GM19463 (cell line): ENCODE measurements at regions not wholly inside any gene's neighbourhood (a gene's known extent, or its start where the extent isn't known, plus 50 kb on each side); places are given as distances from the start of the nearest gene placed in this dataset.

ENCODE experiments used
- ATAC-seq: cut with Tn5 transposase; IDR thresholded peaks from one replicate; pipeline ENCODE4 v1.9.1; 2021; ENCODE audit warnings: mild to moderate bottlenecking, moderate library complexity; ENCODE audit not compliant: unreplicated experiment

DNA sequence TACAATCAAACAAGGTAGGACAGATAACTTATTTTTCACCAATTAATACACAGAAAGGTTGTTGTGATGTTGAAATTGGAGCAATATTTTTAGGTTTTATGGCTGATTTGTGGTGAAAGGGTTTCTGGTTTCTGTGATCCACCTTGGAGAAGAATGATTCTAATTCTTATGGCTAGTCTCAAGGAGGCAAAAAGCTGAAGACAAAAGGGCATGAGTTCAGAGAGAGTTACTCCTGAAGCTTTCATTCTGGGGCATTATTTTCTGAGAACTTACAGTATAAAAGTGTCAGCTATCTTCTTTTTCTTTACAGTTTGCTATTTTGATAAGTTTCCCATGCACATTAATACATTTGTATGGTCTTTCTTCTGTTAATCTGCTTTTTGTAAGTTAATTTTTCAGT lies 372.4 kb upstream of the CCDC179 start:
- no peak for ATAC-seq

DNA sequence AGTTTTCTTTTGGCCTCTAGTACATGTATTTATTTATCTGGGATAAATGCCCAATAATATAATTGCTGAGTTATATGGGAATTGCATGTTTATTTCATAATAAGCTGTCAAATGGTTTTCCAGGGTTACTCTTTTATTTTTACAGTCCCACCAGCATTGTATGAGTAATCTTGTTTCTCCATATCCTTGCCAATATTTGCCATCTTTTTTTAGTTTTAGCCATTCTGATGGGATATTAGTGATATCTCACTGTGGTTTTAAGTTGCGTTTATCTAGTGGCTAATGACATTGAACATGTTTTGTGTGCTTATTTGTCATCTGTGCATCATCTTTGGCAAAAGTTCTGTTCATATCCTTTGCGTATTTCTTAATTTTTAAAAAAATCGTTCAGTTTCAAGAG lies 372.8 kb upstream of the CCDC179 start:
- no peak for ATAC-seq

DNA sequence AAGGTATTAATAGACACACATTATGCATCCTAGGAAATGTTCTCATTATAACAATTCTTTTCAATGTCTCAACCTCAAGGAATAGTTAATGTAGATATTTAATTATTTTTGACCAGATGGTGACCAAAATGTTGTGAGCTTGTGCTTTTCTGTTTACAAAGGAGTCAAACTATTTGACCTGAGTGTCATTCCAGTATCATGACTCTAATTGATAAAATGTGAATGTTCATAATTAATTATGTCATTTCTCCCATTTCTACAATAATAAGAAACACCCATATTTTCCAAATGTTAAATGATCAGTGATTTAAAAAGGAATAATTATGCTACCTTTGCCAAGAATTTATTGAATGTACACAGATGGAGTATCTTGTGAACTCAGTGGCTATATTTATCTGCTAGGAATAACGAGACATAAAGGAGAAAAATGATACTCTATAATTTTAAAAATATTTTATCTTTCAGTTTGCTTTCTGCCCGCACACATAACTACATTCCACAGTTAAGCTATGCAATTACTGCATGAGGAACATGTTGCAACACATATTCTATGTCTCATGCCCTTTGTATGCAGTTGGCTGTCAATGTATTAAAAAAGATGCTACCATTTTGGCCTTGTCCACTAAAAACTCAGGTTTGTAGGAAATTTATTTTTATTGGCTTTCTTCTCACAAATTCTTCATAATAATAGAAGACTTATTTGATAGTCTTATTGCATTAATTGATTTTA lies 376.7 kb upstream of the CCDC179 start:
- ATAC-seq = no peak

DNA sequence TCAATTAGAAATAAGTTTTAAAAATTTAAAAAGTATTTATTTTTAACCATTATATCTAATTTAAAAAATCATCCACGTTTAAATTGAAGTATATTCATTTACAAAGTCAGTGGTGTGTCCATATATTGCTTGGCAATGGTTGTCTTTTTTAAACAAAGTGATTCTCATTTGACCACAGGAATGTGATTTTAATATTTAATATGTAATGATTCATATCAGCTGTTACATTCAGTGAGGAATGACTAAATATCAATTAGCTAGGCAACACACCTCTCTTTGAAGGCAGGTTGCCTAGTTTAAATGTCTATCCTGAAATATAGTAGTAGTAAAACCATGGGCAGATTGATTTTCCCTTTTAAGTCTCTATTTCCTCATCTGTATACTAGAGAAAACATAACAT lies 392.2 kb upstream of the CCDC179 start:
- ATAC-seq = no peak

DNA sequence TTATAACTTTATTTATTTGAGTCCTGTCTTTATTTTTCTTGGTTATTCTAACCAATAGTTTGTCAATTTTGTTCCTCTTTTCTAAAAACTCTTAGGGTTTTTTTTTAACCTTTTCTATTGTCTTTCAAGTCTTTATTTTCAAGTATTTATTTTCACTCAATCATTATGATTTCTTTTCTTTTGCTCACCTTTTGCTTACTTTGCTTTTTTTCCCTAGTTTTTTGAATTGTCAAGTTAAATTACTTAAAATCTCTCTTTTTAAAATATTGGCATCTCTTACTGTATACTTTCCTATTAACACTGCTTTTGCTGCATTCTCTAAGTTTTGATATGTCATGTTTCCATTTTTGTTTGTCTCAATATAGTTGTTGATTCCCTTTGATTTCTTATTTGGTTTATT lies 396.8 kb upstream of the CCDC179 start:
- ATAC-seq = no peak

DNA sequence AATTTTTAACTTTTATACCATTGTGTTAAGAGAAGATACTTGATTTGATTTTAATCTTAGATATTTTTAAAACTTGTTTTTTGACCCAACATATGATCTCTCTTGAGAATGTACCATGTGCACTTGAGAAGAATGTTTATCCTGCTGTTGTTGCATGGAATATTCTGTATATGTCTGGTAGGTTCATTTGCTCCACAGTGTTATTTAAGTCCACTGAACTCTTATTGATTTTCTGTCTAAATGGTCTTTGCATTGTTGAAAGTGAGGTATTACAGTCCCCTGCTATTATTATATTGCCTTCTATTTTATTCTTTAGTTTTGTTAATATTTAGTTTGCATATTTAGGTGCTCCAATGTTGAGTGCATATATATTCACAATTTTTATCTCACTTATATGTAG lies 397.3 kb upstream of the CCDC179 start:
- ATAC-seq = no peak

DNA sequence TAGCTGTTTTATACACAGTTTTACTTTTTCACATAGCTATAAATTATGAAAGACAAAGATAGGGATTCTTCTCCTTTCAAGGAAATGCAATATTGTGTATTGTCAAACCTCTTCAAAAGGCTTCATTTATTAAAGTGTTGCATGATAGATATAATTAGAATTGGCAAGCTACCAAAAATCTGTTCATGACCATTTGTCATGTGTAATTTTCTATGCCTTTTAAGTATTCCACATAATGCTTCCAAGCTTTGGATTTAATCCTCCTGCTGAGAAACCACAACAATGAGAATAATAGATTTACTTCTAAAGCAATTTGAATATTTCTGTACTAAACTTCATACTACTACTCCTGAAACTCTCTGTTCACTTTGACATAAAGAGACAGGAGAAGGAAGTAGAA lies 403.2 kb upstream of the CCDC179 start:
- no peak for ATAC-seq

DNA sequence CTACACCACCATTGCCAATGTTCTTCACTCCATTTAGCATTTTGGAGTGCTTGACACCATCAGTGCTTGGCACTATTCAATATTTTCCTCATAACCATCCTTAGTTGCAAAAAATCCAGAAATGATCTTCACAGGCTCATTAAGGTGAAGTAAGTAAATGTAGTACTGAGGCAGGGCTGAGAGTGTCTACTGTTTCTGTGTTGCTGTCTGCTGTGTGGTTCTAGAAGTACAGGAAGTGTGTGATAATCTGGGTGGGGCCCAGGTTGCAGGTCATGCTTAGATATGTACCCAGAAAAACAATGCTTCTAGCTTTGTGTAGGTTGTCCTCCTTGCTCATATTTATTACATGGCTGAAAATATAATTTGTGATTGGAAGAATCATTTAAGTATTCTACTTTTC lies 411.8 kb upstream of the CCDC179 start:
- no peak for ATAC-seq

DNA sequence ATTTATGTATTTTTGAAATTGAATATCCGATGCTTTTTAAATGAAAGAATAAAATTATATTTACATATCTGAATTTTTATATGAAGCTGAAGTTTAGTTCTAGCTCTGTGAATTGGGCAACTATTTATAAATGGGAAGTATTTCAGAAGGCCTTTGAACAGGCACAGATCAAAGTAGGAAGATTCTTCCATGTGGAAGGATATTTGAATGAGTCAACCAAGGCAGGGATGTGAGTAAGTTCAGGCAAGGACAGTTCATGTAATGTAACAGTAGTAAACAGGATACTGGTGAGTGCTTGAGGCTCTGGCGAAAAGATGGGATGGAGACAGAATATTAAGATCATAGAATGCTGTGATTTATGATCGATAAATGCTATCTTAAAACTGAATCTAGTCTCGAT lies 417.8 kb upstream of the CCDC179 start:
- ATAC-seq = no peak

DNA sequence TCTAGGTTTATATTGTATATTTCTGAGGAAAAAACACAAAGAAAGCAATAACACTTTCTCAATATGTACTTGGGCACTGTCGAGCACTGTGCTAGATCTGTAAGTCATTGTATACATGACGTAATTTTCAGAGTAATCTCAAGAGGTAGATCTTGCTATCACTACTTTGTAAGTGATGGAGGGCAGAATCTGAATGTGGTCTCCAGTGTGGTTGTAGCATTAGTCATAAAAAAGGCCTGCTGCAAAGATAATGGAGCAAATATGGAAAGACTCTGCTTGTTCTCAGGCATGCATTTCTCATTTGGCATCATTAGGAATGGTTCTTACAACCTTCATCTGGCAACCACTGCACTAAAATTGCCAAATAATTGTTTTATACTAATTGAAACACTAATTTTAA lies 419.8 kb upstream of the CCDC179 start:
- ATAC-seq = no peak

DNA sequence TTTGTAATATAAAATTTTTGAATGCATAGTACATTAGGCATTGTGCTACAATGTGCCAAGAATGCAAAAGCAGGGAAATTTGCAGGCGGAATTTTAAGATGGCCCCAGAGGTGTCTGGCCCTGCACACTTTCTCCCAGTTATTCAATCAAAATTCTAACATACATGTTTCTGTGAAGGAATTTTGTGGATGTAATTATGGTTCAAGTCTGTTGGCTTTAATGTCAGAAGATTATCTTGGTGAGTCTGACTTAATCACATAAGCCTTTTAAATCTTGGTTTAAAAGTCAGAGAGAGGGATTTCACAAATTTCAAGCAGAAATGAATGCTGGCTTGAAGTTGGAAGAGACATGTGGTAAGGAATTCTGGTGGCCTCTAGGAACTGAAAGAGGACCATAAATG lies 423.4 kb upstream of the CCDC179 start:
- no peak for ATAC-seq

DNA sequence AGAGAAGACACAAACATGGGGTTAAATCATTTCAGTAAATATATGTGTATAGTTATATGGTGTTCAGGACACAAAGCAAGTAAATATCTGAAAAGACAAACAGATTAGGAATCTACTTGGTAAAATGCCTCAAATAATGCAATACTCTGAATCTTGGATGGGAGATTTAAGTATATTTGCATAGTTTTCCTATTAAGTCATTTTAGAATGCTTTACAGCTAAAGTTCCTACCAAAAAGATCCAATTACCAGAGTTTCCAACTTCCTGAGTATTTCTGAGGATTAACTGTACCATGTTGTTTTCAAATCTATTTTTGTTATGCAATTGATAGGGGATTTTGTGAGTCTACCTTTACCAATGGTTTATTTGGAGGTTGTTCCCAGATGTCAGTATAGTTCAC lies 424.4 kb upstream of the CCDC179 start:
- ATAC-seq = no peak

DNA sequence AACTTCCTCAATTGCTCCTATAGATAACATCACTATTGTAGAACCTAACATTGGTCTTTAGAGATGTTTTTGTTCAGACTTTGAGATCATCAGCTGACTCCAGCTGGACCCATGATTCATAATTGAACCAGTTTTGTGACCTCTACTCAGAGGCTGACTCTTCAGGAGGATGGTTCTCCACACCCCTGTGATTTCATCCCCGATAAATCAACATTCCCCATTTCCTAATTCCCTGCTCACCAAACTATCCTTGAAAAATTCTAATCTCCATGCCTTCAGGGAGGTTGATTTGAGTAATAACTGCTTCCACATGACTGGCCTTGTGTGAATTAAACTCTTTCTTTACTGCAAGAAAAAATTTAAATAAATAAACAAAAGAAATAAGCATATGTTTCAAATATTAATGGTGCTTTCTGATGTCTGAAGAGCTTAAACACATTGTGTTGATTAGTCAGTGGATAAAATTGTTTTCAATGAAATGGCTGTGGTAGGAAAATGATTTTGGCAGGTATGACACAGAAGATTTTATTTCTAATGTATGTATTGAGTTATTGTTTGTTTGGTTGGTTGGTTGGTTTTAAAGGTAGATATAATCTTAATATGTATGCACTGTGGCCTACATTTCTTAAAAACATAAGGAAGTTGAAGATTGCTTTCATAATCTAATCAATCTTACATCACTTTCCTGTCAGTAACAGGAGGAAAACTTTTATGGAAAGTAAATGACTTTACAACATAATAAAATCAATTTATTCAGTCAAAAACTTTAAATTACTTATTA lies 427.9 kb upstream of the CCDC179 start:
- no peak for ATAC-seq

DNA sequence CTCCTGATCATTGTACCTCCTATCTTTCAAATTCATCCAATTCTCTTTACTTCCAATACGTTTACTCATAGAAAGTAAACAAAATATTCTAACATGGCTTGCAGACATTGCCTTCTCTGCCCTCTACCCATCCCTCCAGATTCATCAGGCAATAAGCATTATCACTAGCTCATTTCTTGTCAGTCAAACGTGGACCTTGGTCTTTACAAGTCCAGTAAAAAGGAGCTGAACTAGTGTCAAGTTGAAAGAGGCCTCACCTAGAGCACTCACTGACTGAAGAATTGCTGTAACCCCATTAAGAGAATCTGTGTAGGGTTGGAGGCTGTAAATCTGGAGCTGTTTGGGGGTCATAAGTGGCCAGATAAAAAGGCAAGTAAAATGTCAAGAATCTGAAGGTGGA lies 435.0 kb upstream of the CCDC179 start:
- ATAC-seq = no peak

DNA sequence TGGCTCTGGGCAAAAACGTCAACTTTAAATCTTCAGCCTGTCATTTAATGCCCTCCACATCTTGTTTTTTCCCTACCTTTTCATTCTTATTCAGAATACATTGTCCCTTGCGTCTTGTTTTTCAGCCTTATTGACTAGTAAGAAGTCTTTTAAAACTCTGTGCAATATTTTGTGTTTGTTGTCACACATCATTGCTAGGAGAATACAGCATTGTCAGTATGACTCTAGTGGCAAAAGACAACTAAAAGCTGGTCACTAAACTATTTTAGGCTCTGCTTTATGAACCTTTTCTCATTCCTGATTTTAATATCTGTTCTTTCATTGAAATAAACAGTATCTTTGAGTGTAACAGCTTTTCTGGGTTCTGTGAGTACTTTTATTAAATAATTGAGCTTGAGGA lies 447.8 kb upstream of the CCDC179 start:
- ATAC-seq = no peak

DNA sequence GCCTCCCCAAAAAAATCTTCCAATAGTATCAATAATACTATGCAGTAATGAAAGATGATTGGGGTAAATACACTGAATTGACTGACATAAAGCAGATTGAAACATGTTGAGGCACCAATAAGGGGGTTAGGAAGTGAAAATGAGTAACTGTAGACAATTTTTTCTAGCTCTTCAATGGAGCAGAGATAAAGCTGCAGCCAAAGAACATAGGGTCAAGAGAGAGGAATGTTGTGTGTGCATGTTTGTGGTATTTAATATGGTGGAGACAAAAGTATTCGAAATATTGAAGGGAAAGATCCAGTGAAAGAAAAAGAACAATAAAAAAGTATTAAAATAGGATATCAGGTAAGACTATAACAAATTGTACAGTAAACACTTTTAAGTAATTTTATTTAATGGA lies 450.0 kb upstream of the CCDC179 start:
- no peak for ATAC-seq

DNA sequence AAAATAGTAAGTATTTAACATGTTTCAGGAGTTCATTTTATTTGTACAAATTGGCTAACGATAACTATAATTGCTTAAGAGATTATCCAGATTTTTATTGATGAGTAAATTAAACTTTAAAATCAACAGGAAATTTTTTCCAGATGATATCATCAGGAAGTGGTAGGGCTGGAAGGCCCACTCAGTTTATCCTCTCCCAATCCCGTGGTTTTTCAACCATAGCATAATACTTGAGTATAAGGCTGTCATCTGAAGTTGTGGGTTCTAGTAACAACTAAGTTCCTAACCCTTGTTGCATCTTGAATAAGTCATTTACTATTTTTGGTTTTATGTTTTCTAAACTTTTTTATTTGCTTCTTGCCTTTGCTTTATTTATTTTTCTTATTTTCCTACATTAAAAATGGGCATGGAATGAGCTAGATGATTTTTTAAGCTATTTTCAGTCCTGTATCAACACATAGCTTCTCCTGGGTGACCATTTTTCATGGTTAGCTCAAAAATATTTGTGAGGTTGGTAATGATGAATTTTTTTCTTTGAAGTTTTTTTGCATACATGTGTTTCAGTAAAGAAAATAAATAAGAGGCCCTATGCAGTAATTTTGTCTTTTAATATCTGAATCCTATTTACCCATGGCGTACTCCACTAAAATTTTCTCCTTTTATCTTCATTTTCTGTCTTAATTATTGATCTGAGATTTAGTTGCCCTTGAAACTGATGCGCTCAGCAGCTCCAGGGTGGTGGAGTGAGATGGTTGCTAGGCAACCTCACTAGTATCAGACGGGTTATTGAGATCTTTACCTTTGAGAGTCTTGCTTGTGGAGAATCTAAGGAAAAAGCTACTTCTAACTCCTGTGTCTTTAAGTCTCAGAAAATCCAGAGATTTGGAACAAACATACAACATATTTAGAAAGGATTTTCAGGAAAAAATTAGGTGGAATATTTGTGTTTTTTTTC lies 452.0 kb upstream of the CCDC179 start:
- no peak for ATAC-seq

DNA sequence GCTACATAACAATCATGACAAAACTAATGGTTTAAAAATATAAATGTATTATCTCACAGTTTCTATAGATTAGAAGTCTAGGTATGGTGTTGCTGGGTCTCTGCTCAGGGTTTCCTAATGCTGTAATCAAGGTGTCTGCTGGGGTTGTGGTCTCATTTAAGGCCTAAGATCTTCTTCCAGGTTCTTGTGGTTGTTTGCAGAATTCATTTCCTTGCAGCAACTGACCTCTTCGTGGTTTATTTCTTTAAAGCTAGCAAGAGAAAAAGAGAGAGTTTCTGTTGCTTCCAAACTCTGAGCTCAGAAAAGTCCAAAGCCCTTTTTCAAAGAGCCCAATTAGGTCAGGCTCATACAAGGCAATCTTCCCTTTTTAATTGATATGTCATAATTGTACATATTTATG lies 452.7 kb upstream of the CCDC179 start:
- no peak for ATAC-seq

DNA sequence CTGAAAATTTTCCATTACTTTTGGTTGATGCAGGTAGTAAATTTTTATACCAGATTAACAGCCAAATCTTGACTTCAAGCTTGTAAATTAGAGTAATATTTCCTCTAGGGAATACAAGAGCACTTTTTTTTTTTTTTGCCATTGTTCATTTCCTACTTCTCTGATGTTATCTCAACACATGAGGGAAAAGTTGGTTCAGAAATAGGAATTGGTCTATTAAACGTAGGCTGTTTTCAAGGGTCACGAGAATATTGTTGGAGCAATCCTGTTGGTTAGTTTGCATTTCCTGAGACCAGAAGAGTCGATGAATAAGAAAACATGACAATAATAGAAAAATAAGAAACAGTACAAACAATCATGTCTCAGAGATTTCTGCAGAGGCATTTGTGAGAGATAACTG lies 453.9 kb upstream of the CCDC179 start:
- ATAC-seq = no peak

DNA sequence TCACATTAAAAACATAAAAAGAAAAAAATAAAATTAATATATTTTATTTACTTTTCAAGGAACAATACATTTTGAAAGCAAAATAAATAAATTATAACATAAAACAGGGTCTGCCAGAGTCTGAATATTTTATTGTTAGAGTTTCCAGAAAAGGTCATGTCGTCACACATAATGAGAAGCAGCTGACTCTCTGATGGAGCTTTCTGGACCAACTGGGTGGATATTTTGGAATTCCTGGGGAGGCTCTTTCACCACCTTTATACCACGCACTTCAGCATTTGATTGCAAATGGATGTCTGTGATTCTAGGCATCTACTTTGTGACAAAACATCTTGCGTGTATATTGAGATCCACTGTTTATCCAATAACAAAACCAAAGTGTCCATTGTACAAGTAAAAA lies 455.0 kb upstream of the CCDC179 start:
- ATAC-seq = no peak

DNA sequence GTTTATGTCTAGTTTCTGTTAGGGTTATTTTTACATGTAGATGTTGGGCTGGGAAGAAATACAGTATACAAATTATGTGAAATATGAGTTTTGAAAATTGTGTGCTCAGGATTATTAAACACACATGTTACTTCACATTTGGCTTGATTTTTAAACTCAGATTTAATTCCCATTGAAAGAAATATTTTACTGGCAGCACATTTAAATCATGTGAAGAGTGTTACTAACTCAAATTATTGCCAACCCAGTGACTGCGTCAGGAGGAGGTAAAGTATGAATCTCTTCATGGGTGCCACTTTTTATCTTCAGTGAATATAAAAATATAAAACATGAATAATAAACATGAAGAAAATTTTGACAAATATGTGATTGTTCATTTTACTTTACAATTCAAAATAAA lies 457.5 kb upstream of the CCDC179 start:
- no peak for ATAC-seq

DNA sequence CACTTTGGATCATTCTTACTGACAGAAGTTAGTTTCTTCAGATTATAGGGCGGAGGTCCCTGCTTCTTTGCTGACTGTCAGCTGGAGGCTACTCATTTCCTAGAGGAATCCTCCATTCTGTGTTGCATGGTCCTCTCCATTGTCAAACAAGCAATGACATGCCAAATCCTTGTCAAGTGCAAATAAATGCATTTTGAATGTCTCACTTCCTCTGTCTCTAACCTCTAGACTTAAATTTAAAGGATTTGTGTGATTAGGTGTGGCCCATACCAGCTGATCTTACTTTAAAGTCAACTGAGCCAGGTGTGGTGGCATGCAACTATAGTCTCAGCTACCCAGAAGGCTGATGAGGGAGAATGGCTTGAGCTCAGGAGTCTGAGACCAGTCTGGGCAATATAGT lies 458.4 kb upstream of the CCDC179 start:
- no peak for ATAC-seq
